WTC11 (cell line): ENCODE measurements at regions not wholly inside any gene's neighbourhood (a gene's known extent, or its start where the extent isn't known, plus 50 kb on each side); places are given as distances from the start of the nearest gene placed in this dataset.

Experiments
- ATAC-seq: fragments of 200-7000 bp; cut with Tn5 transposase; 2 replicates; pipeline ENCODE4 v1.10.0; 2021; ENCODE audit warnings: mild to moderate bottlenecking, moderate library complexity
- CTCF ChIA-PET: fragments of 300-600 bp; sonication (Branson Sonifier 250); formaldehyde crosslinking; loops from one replicate; lab custom pipeline; 2021; ENCODE audit warnings: antibody characterized with exemption; lab: Charles Lee
- POLR2A ChIA-PET: fragments of 350-600 bp; sonication (Branson Sonifier 250); formaldehyde crosslinking; loops from one replicate; lab custom pipeline; 2021; ENCODE audit warnings: antibody characterized with exemption; lab: Charles Lee
- DNase-seq: peaks from one replicate; pipeline ENCODE4 v3.0.0; 2021; ENCODE audit warnings: low spot score
- H3K27ac Mint-ChIP-seq: 2 replicates; pipeline ENCODE4 v1.8.0; 2021; ENCODE audit warnings: mixed read lengths
- H3K27me3 Mint-ChIP-seq: 2 replicates; pipeline ENCODE4 v1.8.0; 2021; ENCODE audit warnings: low read depth, mild to moderate bottlenecking, moderate library complexity, mixed read lengths
- H3K36me3 Mint-ChIP-seq: 2 replicates; pipeline ENCODE4 v1.8.0; 2021; ENCODE audit warnings: mixed read lengths
- H3K4me1 Mint-ChIP-seq: 2 replicates; pipeline ENCODE4 v1.8.0; 2022; ENCODE audit warnings: mixed read lengths
- H3K4me3 Mint-ChIP-seq: 2 replicates; pipeline ENCODE4 v1.8.0; 2021; ENCODE audit warnings: mild to moderate bottlenecking, moderate library complexity, mixed read lengths
- H3K9me3 Mint-ChIP-seq: 2 replicates; pipeline ENCODE4 v1.8.0; 2021; ENCODE audit warnings: mixed read lengths
- ARID4B ChIP-seq: sonication (generic); formaldehyde crosslinking; IDR thresholded peaks from 2 replicates; pipeline ENCODE4 v1.8.0; 2023; ENCODE audit warnings: missing genetic modification reagents, mild to moderate bottlenecking, borderline replicate concordance
- FOXJ3 ChIP-seq: sonication (generic); formaldehyde crosslinking; IDR thresholded peaks from 2 replicates; pipeline ENCODE4 v1.9.0; 2021; ENCODE audit warnings: missing genetic modification reagents, mild to moderate bottlenecking, borderline replicate concordance
- IRF1 ChIP-seq: sonication (generic); formaldehyde crosslinking; IDR thresholded peaks from 2 replicates; pipeline ENCODE4 v1.8.0; 2023; ENCODE audit warnings: missing genetic modification reagents
- KAT7 ChIP-seq: sonication (generic); formaldehyde crosslinking; IDR thresholded peaks from 2 replicates; pipeline ENCODE4 v1.8.1; 2023; ENCODE audit warnings: missing genetic modification reagents, mild to moderate bottlenecking, borderline replicate concordance
- MYBL2 ChIP-seq: sonication (generic); formaldehyde crosslinking; IDR thresholded peaks from 2 replicates; pipeline ENCODE4 v1.8.1; 2023; ENCODE audit warnings: mild to moderate bottlenecking, moderate library complexity, missing genetic modification reagents
- PRDM15 ChIP-seq: sonication (generic); formaldehyde crosslinking; IDR thresholded peaks from 2 replicates; pipeline ENCODE4 v1.8.0; 2022; ENCODE audit warnings: missing genetic modification reagents
- PRRX2 ChIP-seq: fragments of 250-450 bp; sonication (Bioruptor Pico); IDR thresholded peaks from 2 replicates; pipeline ENCODE4 v1.8.0; 2021; ENCODE audit warnings: mild to moderate bottlenecking
- TEAD1 ChIP-seq: sonication (generic); formaldehyde crosslinking; IDR thresholded peaks from 2 replicates; pipeline ENCODE4 v1.8.0; 2022; ENCODE audit warnings: mild to moderate bottlenecking, missing genetic modification reagents
- TEAD4 ChIP-seq: sonication (generic); formaldehyde crosslinking; IDR thresholded peaks from 2 replicates; pipeline ENCODE4 v1.8.0; 2022; ENCODE audit warnings: mild to moderate bottlenecking, missing genetic modification reagents
- ZNF281 ChIP-seq: sonication (generic); formaldehyde crosslinking; IDR thresholded peaks from 2 replicates; pipeline ENCODE4 v1.8.0; 2023; ENCODE audit warnings: mild to moderate bottlenecking, missing genetic modification reagents
- ZNF396 ChIP-seq: fragments of 250-450 bp; sonication (Bioruptor Pico); IDR thresholded peaks from 2 replicates; pipeline ENCODE4 v1.8.0; 2021; ENCODE audit warnings: mild to moderate bottlenecking, moderate library complexity, borderline replicate concordance
- TF ChIP-seq, protein P1 (sequence below): sonication (generic); formaldehyde crosslinking; conservative IDR thresholded peaks from 2 replicates; pipeline ENCODE4 v1.8.1; 2023; ENCODE audit warnings: mild to moderate bottlenecking, low read depth, missing genetic modification reagents, moderate library complexity
- TF ChIP-seq, protein P2 (sequence below): fragments of 250-450 bp; sonication (Bioruptor Pico); IDR thresholded peaks from 2 replicates; pipeline ENCODE4 v1.9.0; 2021; ENCODE audit warnings: moderate library complexity, mild to moderate bottlenecking, inconsistent platforms, borderline replicate concordance
- TF ChIP-seq, protein P3 (sequence below): sonication (generic); formaldehyde crosslinking; IDR thresholded peaks from 2 replicates; pipeline ENCODE4 v1.8.1; 2023; ENCODE audit warnings: mild to moderate bottlenecking, missing genetic modification reagents

DNA sequence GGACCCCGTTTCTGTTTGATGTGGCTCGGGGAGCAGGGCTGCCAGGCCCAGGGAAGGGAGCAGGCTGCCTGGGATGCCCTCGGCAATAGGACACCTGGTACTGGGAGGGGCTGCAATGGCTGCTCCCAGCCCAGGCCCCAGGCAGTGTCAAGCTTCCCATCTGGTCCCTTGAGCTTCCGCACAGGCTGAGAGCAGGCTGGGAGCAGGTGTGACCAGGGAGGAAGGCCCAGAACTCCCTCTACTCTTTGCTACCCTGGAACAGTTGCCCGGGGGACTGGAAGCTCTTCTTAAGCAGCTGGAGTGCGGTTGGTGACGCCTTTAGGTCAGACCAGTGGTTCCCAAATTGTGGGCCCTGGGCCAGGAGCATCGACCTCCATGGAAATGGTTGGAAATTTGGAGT lies 186.9 kb downstream of the GADD45G start (continued):
- no peak for TF ChIP-seq ARID4B (CRISPR knock-in tag)

DNA sequence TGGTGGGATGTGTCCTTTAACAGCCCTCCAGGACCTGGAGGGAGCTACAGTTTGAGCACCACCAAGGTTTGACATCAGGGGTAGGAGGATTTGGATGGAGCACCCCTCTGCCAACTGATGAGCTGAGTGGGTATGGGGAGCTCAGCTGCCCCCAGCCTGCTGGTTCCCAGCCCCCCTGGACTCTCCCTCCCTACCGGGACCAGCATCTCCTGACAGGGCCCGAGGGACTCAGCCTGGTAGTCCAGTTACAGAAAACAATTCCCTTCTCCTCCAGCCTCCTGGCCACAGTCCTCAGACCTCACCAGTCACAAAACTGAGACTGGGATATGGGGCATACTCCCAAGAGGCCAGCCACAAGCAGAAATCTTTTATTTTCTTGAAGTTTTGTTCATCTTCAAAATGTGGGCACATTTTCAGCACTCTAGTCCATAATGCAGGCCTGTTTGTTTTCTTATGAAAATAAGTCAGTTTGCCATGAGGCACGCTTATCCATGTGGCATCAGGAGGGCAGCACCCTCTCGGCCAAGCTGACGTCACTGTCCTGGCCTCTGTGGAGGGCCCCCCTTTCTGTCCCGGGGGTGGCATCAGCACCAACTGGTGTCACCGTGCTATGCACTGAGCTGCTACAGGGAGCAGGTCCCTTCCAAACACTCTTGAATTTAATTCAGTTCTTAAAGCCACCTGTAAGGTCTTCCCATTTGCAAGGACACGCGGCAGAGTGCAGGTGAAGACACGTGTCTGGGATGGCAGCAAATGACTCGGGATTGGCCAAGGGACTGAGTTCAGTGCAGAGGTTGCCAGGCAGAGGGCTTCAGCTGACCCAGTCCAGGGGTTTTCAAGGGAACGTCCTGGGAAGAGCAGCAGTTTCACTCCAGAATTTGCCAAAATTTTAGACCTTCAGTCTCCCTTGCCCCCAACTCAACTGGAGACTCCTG lies 187.6 kb downstream of the GADD45G start:
- Mint-ChIP-seq H3K4me1 (no peaks in the 10 kb centered on the region), H3K27me3 (no peaks in the 10 kb centered on the region), H3K27ac (no peak overlapping the region), H3K4me3 (no peak overlapping the region), H3K36me3 (no peaks in the 10 kb centered on the region), H3K9me3 (no peaks in the 10 kb centered on the region)
- DNase-seq (no peak), ATAC-seq (no peak)
- ChIA-PET POLR2A (no interaction called here), CTCF (interaction anchor here (1.0 kb wide), 1 partner anchor 190 kb away, joined by 4 read pairs; no protein-coding TSS in a partner anchor)
- no peak for TF ChIP-seq IRF1 (CRISPR knock-in tag)
- TF ChIP-seq TEAD1: no peak
- TF ChIP-seq, protein P1, sequence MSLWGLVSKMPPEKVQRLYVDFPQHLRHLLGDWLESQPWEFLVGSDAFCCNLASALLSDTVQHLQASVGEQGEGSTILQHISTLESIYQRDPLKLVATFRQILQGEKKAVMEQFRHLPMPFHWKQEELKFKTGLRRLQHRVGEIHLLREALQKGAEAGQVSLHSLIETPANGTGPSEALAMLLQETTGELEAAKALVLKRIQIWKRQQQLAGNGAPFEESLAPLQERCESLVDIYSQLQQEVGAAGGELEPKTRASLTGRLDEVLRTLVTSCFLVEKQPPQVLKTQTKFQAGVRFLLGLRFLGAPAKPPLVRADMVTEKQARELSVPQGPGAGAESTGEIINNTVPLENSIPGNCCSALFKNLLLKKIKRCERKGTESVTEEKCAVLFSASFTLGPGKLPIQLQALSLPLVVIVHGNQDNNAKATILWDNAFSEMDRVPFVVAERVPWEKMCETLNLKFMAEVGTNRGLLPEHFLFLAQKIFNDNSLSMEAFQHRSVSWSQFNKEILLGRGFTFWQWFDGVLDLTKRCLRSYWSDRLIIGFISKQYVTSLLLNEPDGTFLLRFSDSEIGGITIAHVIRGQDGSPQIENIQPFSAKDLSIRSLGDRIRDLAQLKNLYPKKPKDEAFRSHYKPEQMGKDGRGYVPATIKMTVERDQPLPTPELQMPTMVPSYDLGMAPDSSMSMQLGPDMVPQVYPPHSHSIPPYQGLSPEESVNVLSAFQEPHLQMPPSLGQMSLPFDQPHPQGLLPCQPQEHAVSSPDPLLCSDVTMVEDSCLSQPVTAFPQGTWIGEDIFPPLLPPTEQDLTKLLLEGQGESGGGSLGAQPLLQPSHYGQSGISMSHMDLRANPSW: no peak
- no peak for TF ChIP-seq MYBL2 (CRISPR knock-in tag)
- no peak for TF ChIP-seq ZNF281 (CRISPR knock-in tag)
- TF ChIP-seq, all 79 proteins: peak for 0

- CTCF ChIA-PET: no interaction called here
- Mint-ChIP-seq H3K4me1 (no peaks in the 10 kb centered on the region), H3K4me3 (no peak overlapping the region), H3K27ac (no peak overlapping the region), H3K27me3 (no peaks in the 10 kb centered on the region), H3K9me3 (no peaks in the 10 kb centered on the region), H3K36me3 (no peaks in the 10 kb centered on the region)
- TF ChIP-seq FOXJ3: no peak
- no peak for TF ChIP-seq KAT7 (CRISPR knock-in tag)
- no peak for TF ChIP-seq ZNF396 (CRISPR knock-in tag)
- TF ChIP-seq TEAD4 (CRISPR knock-in tag): no peak
- TF ChIP-seq TEAD1: no peak
- TF ChIP-seq PRDM15: no peak
- TF ChIP-seq, protein P2, sequence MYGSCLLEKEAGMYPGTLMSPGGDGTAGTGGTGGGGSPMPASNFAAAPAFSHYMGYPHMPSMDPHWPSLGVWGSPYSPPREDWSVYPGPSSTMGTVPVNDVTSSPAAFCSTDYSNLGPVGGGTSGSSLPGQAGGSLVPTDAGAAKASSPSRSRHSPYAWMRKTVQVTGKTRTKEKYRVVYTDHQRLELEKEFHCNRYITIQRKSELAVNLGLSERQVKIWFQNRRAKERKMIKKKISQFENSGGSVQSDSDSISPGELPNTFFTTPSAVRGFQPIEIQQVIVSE (CRISPR knock-in tag): no peak
- TF ChIP-seq, protein P3, sequence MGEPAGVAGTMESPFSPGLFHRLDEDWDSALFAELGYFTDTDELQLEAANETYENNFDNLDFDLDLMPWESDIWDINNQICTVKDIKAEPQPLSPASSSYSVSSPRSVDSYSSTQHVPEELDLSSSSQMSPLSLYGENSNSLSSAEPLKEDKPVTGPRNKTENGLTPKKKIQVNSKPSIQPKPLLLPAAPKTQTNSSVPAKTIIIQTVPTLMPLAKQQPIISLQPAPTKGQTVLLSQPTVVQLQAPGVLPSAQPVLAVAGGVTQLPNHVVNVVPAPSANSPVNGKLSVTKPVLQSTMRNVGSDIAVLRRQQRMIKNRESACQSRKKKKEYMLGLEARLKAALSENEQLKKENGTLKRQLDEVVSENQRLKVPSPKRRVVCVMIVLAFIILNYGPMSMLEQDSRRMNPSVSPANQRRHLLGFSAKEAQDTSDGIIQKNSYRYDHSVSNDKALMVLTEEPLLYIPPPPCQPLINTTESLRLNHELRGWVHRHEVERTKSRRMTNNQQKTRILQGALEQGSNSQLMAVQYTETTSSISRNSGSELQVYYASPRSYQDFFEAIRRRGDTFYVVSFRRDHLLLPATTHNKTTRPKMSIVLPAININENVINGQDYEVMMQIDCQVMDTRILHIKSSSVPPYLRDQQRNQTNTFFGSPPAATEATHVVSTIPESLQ (CRISPR knock-in tag): no peak
- TF ChIP-seq PRRX2 (CRISPR knock-in tag): no peak
- DNase-seq: no peak
- POLR2A ChIA-PET: no interaction called here
- no peak for ATAC-seq
Observed at GRCh38 chr9:89793124-89793495, 188.3 kb downstream of the GADD45G start.
